Pancreas (tissue), 10 donors: ENCODE measurements at regions not wholly inside any gene's neighbourhood (a gene's known extent, or its start where the extent isn't known, plus 50 kb on each side); places are given as distances from the start of the nearest gene placed in this dataset.

Experiments used
- ATAC-seq, 4 donors: fragments of 200-7000 bp; cut with Tn5 transposase; one replicate each; pipeline versions ENCODE4 v1.8.0 to v1.9.1; 2020; ENCODE audit warnings: mild to moderate bottlenecking in 4 of 4, moderate library complexity in 4 of 4
- DNase-seq, 6 donors: peaks; one replicate each; pipeline ENCODE4 v3.0.0-alpha.2; 2020
- FAIRE-seq: peaks from 2 replicates; lab custom pipeline; 2012; peaks lifted over from hg19 to GRCh38; lab: Jason Lieb, UNC
- H3K27ac ChIP-seq, 4 donors: fragments of 200-600 bp; sonication (generic); 1 replicate in 3 of 4; 2 replicates in 1 of 4; pipeline versions ENCODE4 v1.5.0 to v1.8.0; 2020
- H3K27me3 ChIP-seq, 4 donors: fragments of 200-600 bp; one replicate each; pipeline ENCODE4 v1.8.0; 2021
- H3K36me3 ChIP-seq, 3 donors: fragments of 200-600 bp; sonication (generic) in 1 of 3; one replicate each; pipeline versions ENCODE4 v1.5.0 to v1.8.0; 2020 to 2021
- H3K4me1 ChIP-seq, 3 donors: fragments of 200-600 bp; one replicate each; pipeline ENCODE4 v1.8.0; 2021
- H3K4me3 ChIP-seq, 4 donors: fragments of 200-600 bp; sonication (generic) in 2 of 4; one replicate each; pipeline versions ENCODE4 v1.5.0 to v1.8.0; 2020 to 2021
- H3K9me3 ChIP-seq, 4 donors: fragments of 200-600 bp; one replicate each; pipeline ENCODE4 v1.8.0; 2021
- WGBS, 2 donors: extraction: QIAGEN DNeasy Blood & Tissue Kit; methylation state at CpG; one replicate each; pipeline ENCODE4 v1.1.7; 2013; 5-methylcytosine and 5-hydroxymethylcytosine counted together
- intact Hi-C, 3 donors: fragments of 100-400 bp; cut with DNase I; formaldehyde crosslinking; loops; one replicate each; pipeline versions ENCODE4 v1.11.1 to v1.14.2; 2022
- TF ChIP-seq, protein P1 (sequence below), 4 donors: fragments of 200-600 bp; sonication (generic) in 3 of 4; IDR thresholded peaks; one replicate each; pipeline versions ENCODE4 v1.5.0 to v1.8.0; 2021; ENCODE audit warnings: antibody characterized with exemption in 4 of 4
- donor health status: healthy with polysubstance abuse.
- donor health status: DM: no; HTN: no; CAD: no; lungs with moderate emphysema.
- donor health status: DM: no; HTN: no; CAD: no.
- donor health status: control.
- donor health status: control.
- donor health status: Bipolar disorder and iron deficiency.
- donor health status: DM: yes; HTN: yes; CAD: no.
- donor health status: DM: no; HTN: no; CAD: no.
- donor health status: DM: no; HTN: no; CAD: no.
- donor health status: DM: yes; HTN: yes; CAD: no.

DNA sequence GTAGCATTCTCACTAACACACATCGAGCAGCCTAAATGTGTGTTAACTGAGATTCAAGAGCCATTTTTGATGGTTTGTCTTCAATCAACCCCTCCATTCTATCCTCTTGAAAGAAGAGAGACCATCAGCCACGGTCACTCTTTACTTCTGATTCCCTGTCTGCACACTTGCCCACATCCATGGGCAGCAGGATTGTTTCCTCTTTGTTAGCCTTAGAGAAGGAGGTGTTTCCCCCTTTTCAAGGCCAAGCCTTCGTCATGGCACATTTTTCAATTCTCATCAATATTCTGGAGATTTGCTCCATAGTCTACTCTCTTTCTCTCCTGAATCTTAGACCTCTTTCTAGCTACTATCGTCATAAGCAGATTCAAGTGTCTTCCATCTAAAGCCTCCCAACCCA lies 522.4 kb upstream of the NAALADL2 start:
- Histone ChIP-seq H3K36me3 (no peaks in the 10 kb centered on the region), H3K4me1 (no peaks in the 10 kb centered on the region), H3K9me3 (no peaks in the 10 kb centered on the region), H3K27me3 (no peaks in the 10 kb centered on the region), H3K4me3 (no peak overlapping the region), H3K27ac (no peak overlapping the region)
- DNase-seq (no peak), FAIRE-seq (no peak), ATAC-seq (peak in 2 of 4 donors; percentile 52 to 63)
- 54 to 67% methylated on average over 4 of the region's 4 CpGs for WGBS, 2 donors
- intact Hi-C loops, result no loop called here
- TF ChIP-seq, protein P1, sequence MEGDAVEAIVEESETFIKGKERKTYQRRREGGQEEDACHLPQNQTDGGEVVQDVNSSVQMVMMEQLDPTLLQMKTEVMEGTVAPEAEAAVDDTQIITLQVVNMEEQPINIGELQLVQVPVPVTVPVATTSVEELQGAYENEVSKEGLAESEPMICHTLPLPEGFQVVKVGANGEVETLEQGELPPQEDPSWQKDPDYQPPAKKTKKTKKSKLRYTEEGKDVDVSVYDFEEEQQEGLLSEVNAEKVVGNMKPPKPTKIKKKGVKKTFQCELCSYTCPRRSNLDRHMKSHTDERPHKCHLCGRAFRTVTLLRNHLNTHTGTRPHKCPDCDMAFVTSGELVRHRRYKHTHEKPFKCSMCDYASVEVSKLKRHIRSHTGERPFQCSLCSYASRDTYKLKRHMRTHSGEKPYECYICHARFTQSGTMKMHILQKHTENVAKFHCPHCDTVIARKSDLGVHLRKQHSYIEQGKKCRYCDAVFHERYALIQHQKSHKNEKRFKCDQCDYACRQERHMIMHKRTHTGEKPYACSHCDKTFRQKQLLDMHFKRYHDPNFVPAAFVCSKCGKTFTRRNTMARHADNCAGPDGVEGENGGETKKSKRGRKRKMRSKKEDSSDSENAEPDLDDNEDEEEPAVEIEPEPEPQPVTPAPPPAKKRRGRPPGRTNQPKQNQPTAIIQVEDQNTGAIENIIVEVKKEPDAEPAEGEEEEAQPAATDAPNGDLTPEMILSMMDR (IDR thresholded peaks at IDR 0.05), result no peak

DNA sequence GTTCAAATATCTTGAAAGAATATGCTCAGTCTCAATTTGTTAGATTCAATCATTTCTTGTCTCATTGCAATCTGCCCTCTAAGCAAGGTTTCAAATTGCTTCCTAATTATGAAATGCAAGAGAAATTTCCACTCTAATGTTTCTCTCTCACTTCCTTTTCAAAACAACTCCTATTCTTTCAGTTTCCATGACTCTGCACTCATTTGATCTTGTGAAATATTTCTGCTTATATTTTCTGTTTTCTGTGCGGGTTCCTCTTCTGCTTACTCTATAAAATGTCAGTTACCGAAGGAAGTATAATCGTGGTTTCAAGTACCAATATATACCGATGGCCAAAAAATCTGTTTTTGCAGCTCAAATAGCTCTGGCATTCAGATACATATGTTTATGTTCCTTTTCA lies 521.9 kb upstream of the NAALADL2 start:
- ATAC-seq, result peak in 2 of 4 donors; percentile 57 to 62
- no peak overlapping the region for H3K27ac ChIP-seq
- 72 to 78% methylated on average over 4 of the region's 4 CpGs for WGBS, 2 donors

DNA sequence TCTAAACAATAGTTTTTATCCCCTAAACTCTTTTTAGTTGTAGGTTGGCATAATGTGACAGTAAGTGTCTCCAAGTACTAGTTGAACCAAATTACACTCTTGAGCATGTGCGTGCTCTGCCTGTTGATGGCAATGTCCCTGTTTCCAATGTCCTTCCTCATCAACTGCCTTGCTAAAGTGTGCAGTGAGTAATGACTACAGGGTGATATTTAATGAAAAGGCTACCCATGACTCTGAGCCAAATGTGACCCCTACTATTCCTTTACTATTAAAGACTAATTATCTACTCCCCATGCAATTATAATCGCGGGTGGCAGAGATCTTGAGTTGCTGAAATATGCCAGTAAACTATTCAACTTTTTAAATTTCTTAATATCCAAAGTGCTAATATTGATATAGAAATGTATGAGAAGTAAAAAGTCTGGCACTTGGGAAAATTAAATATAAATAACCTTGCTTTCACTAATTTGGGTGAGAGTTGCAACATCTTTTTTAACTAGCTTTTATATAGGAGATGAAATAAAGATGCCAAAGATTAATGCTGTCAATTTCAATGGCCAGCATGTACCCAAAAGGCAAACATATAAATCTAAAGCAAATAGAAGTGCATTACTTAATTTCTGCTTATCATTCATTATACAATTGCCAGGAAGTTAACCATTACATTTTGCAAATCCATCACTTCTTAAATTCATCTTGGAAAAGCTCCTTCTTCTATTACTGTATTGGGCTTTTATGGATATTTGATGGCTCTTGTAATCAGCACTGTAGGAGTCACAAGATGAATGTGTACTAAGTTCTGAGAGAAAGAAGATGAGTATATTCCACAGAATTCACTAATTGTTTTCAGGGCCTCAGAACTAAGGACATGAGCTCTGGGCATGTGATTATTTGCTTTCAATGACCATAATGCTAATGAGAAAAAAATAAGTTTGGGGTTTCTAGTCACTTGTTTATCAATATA lies 518.2 kb upstream of the NAALADL2 start:
- intact Hi-C loops, result no loop called here
- Histone ChIP-seq H3K27me3 (no peaks in the 10 kb centered on the region), H3K36me3 (no peaks in the 10 kb centered on the region), H3K4me3 (no peak overlapping the region), H3K9me3 (no peaks in the 10 kb centered on the region), H3K27ac (no peak overlapping the region), H3K4me1 (no peaks in the 10 kb centered on the region)
- no peak for DNase-seq
- WGBS, 2 donors, result 77% methylated on average over 3 of the region's 3 CpGs
- ATAC-seq, result no peak
- no peak for FAIRE-seq
- TF ChIP-seq, protein P1 (IDR thresholded peaks at IDR 0.05), result no peak

More for the DNA sequence above, 521.9 kb upstream of the NAALADL2 start:
- intact Hi-C loops, result no loop called here
- no peaks in the 10 kb centered on the region for H3K36me3 ChIP-seq
- H3K27me3 ChIP-seq, result no peaks in the 10 kb centered on the region
- TF ChIP-seq, protein P1 (IDR thresholded peaks at IDR 0.05), result no peak
- no peaks in the 10 kb centered on the region for H3K4me1 ChIP-seq
- H3K9me3 ChIP-seq, result no peaks in the 10 kb centered on the region
- no peak overlapping the region for H3K4me3 ChIP-seq
- FAIRE-seq (no peak), DNase-seq (no peak)

DNA sequence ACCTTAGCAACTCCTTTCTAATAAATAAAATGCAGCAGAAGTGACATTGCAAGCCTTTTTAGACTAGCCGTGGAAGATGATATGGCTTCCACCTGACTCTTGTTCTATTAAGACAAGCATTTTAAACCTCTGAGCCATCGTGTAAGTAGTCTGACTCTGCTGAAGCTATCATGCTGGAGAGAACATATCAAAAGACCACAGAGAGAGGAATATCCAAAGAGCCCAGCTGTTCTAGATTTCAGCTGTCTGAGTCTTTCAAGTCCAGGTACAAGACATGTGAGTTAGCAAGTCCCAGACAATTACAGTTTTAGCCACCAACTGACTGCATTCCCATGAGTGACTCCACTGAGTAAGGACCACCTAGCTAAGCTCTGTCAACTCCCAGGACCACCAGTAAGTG lies 517.0 kb upstream of the NAALADL2 start:
- H3K4me1 ChIP-seq, result no peaks in the 10 kb centered on the region
- intact Hi-C loops, result no loop called here
- no peak overlapping the region for H3K27ac ChIP-seq
- no peak overlapping the region for H3K4me3 ChIP-seq
- 62 to 76% methylated on average over 2 of the region's 2 CpGs for WGBS, 2 donors
- H3K27me3 ChIP-seq, result no peaks in the 10 kb centered on the region
- FAIRE-seq (no peak), DNase-seq (no peak), ATAC-seq (no peak)
- TF ChIP-seq, protein P1 (IDR thresholded peaks at IDR 0.05), result no peak
- H3K36me3 ChIP-seq, result no peaks in the 10 kb centered on the region
- no peaks in the 10 kb centered on the region for H3K9me3 ChIP-seq
